Activated B cell treated with CpG ODN at 0.5 μM for 24 hours (primary cell): ENCODE measurements at regions not wholly inside any gene's neighbourhood (a gene's known extent, or its start where the extent isn't known, plus 50 kb on each side); places are given as distances from the start of the nearest gene placed in this dataset.
"Not testable (repeated sequence)": the region's sequence is repeated elsewhere in the genome, so short reads cannot be mapped to it uniquely, and the experiment has no call there.

Experiments used
- ATAC-seq: fragments of 200-7000 bp; cut with Tn5 transposase; one replicate; pipeline ENCODE4 v1.10.0; 2021; ENCODE audit warnings: low read depth, mild to moderate bottlenecking, moderate library complexity
- CTCF ChIA-PET: fragments of 350-600 bp; sonication (Branson Sonifier 250); formaldehyde crosslinking; loops from one replicate; lab custom pipeline; 2021; ENCODE audit warnings: antibody characterized with exemption; lab: Charles Lee
- POLR2A ChIA-PET: fragments of 350-600 bp; sonication (Branson Sonifier 250); formaldehyde crosslinking; loops from one replicate; lab custom pipeline; 2021; ENCODE audit warnings: antibody characterized with exemption; lab: Charles Lee
- DNase-seq: peaks from one replicate; pipeline ENCODE4 v3.0.0; 2022
- H3K27ac Mint-ChIP-seq: one replicate; pipeline ENCODE4 v1.8.0; 2020; ENCODE audit warnings: mixed read lengths
- H3K27me3 Mint-ChIP-seq: one replicate; pipeline ENCODE4 v1.8.0; 2021; ENCODE audit warnings: mixed read lengths
- H3K36me3 Mint-ChIP-seq: one replicate; pipeline ENCODE4 v1.8.0; 2021; ENCODE audit warnings: low read depth, mixed read lengths
- H3K4me1 Mint-ChIP-seq: one replicate; pipeline ENCODE4 v1.8.0; 2021; ENCODE audit warnings: mixed read lengths
- H3K4me3 Mint-ChIP-seq: one replicate; pipeline ENCODE4 v1.8.0; 2020; ENCODE audit warnings: mild to moderate bottlenecking, mixed read lengths
- H3K9me3 Mint-ChIP-seq: one replicate; pipeline ENCODE4 v1.8.0; 2020; ENCODE audit warnings: mixed read lengths
- CTCF ChIP-seq: fragments of 200-600 bp; IDR thresholded peaks from one replicate; pipeline ENCODE4 v1.8.0; 2022; ENCODE audit warnings: antibody characterized with exemption, mild to moderate bottlenecking
- intact Hi-C: fragments of 100-400 bp; cut with micrococcal nuclease; formaldehyde crosslinking; loops from one replicate; pipeline ENCODE4 v1.15.1; 2024

- POLR2A ChIA-PET, result no interaction called here
- Mint-ChIP-seq H3K9me3 (no peaks in the 10 kb centered on the region), H3K4me1 (peaks cover 2% of the 10 kb centered on the region), H3K27me3 (peaks cover 6% of the 10 kb centered on the region), H3K27ac (no peak overlapping the region), H3K4me3 (no peak overlapping the region), H3K36me3 (no peaks in the 10 kb centered on the region)
- intact Hi-C loops, result no loop called here
- ATAC-seq, result no peak
- TF ChIP-seq CTCF, result no peak
- DNase-seq, result no peak
- CTCF ChIA-PET, result no interaction called here
Measured at GRCh38 chr5:39526914-39527477, 102.2 kb upstream of the DAB2 start.

GRCh38 chr5:39525781-39526180 lies 101.0 kb upstream of the DAB2 start:
- H3K36me3 Mint-ChIP-seq, H3K4me1 Mint-ChIP-seq, H3K4me3 Mint-ChIP-seq, H3K27ac Mint-ChIP-seq, H3K9me3 Mint-ChIP-seq, ATAC-seq, DNase-seq, POLR2A ChIA-PET, CTCF ChIA-PET, intact Hi-C loops, H3K27me3 Mint-ChIP-seq: not testable (repeated sequence)

GRCh38 chr5:39525271-39525670 lies 100.5 kb upstream of the DAB2 start:
- Mint-ChIP-seq H3K4me1 (peaks cover 2% of the 10 kb centered on the region), H3K36me3 (no peaks in the 10 kb centered on the region), H3K9me3 (peaks cover 4% of the 10 kb centered on the region), H3K27me3 (peaks cover 6% of the 10 kb centered on the region), H3K4me3 (no peak overlapping the region), H3K27ac (no peak overlapping the region)
- CTCF ChIA-PET, result interaction anchor here (0.7 kb wide), 1 partner anchor 23 kb away, joined by 3 read pairs; no protein-coding TSS in a partner anchor
- POLR2A ChIA-PET, result no interaction called here
- TF ChIP-seq CTCF, result no peak
- intact Hi-C loops, result no loop called here
- ATAC-seq, result no peak
- DNase-seq, result no peak

- ChIA-PET CTCF (interaction anchor here (0.8 to 0.9 kb wide), 2 partner anchors 67 to 306 kb away, joined by 3 to 4 read pairs; no protein-coding TSS in a partner anchor), POLR2A (no interaction called here)
- Mint-ChIP-seq H3K27ac (no peak overlapping the region), H3K27me3 (peaks cover 6% of the 10 kb centered on the region), H3K9me3 (peaks cover 4% of the 10 kb centered on the region), H3K4me1 (peaks cover 2% of the 10 kb centered on the region), H3K4me3 (no peak overlapping the region), H3K36me3 (no peaks in the 10 kb centered on the region)
- intact Hi-C loops, result no loop called here
- TF ChIP-seq CTCF, result no peak
- ATAC-seq (no peak), DNase-seq (no peak)
Measured at GRCh38 chr5:39523821-39524220, 99.0 kb upstream of the DAB2 start.

GRCh38 chr5:39521940-39522590 lies 97.3 kb upstream of the DAB2 start:
- Mint-ChIP-seq H3K4me3 (no peak overlapping the region), H3K4me1 (peaks cover 2% of the 10 kb centered on the region), H3K27me3 (peaks cover 6% of the 10 kb centered on the region), H3K36me3 (no peaks in the 10 kb centered on the region), H3K9me3 (peaks cover 4% of the 10 kb centered on the region), H3K27ac (no peak overlapping the region)
- intact Hi-C loops, result no loop called here
- ATAC-seq (no peak), DNase-seq (no peak)
- no peak for TF ChIP-seq CTCF
- CTCF ChIA-PET, result no interaction called here
- POLR2A ChIA-PET, result no interaction called here
